H1 (cell line): ENCODE measurements at regions not wholly inside any gene's neighbourhood (a gene's known extent, or its start where the extent isn't known, plus 50 kb on each side); places are given as distances from the start of the nearest gene placed in this dataset.

ENCODE experiments used
- CHD7 ChIP-seq: fragments of 300-600 bp; sonication (generic); IDR thresholded peaks from 2 replicates; pipeline ENCODE4 v1.7.1; 2012; ENCODE audit warnings: low read length, moderate library complexity, mild to moderate bottlenecking, inconsistent platforms; ENCODE audit not compliant: insufficient replicate concordance
- RBBP5 ChIP-seq: IDR thresholded peaks from 2 replicates; pipeline ENCODE4 v1.7.1; 2012; ENCODE audit warnings: low read depth, mild to moderate bottlenecking, inconsistent platforms, low read length, moderate library complexity, borderline replicate concordance
- SAP30 ChIP-seq: fragments of 300-600 bp; sonication (generic); IDR thresholded peaks from 2 replicates; pipeline ENCODE4 v1.7.1; 2012; ENCODE audit warnings: low read length, moderate library complexity, mild to moderate bottlenecking, inconsistent platforms; ENCODE audit not compliant: insufficient read depth, insufficient replicate concordance

DNA sequence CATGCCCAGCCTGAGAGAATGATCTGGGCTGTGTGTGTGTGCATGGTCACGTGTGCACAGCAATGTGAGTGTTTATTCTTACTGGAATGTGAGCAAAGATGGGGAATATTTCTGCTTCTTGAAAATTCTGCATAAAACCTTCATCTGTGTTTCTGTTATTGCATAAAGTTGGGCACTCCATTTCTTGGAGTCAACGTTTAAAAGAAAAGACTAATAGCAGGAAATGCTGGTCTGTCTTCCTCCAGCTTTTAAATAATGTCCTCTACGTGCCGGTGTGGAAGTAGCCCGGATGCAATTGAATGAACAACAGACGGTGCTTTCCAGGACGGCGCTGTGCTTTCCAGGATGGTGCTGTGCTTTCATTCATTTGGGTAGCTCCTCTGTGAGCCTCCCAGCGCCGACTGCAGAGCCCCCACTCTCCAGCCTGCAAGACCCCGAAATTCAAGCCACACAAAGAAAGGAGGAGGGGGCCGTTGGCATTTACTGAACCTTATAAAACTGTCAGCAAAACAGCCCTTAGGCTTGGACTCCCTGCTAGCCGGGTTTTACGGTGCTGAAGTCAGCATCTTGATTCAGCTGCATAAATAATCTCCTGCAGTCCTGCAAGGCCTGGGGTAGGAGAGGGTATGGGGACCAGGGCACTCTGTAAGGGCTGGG lies 158.2 kb upstream of the PRKCQ start (continued):
- TF ChIP-seq CHD7 (no peak), SAP30 (no peak), RBBP5 (no peak)
